MG63 (cell line): ENCODE measurements at regions not wholly inside any gene's neighbourhood (a gene's known extent, or its start where the extent isn't known, plus 50 kb on each side); places are given as distances from the start of the nearest gene placed in this dataset.
"Not testable (repeated sequence)": the region's sequence is repeated elsewhere in the genome, so short reads cannot be mapped to it uniquely, and the experiment has no call there.

ENCODE experiments used
- DNase-seq: peaks from one replicate; pipeline ENCODE4 v3.0.0-alpha.2; 2020
- H3K27me3 ChIP-seq: fragments of 250-450 bp; sonication (Bioruptor Pico); 2 replicates; pipeline ENCODE4 v1.5.1; 2020; ENCODE audit warnings: mild to moderate bottlenecking, moderate library complexity
- H3K36me3 ChIP-seq: fragments of 250-450 bp; sonication (Bioruptor Pico); 2 replicates; pipeline ENCODE4 v1.5.1; 2020; ENCODE audit warnings: mild to moderate bottlenecking, moderate library complexity
- H3K4me3 ChIP-seq: fragments of 250-450 bp; sonication (Bioruptor Pico); 2 replicates; pipeline ENCODE4 v1.5.1; 2020; ENCODE audit warnings: mild to moderate bottlenecking, moderate library complexity
- H3K9me3 ChIP-seq: fragments of 250-450 bp; sonication (Bioruptor Pico); 2 replicates; pipeline ENCODE4 v1.5.1; 2020; ENCODE audit warnings: mild to moderate bottlenecking, moderate library complexity

DNA sequence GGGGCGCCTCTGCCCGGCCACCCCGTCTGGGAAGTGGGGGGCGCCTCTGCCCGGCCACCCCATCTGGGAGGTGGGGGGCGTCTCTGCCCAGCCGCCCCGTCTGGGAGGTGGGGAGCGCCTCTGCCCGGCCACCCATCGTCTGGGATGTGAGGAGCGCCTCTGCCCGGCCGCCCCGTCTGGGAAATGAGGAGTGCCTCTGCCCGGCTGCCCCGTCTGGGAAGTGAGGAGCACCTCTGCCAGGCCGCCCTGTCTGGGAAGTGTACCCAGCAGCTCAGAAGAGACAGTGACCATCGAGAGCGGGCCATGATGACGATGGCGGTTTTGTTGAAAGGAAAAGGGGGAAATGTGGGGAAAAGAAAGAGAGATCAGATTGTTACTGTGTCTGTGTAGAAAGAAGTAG is 249.2 kb upstream of the USP15 start:
- H3K27me3 ChIP-seq, H3K36me3 ChIP-seq, DNase-seq, H3K4me3 ChIP-seq, H3K9me3 ChIP-seq: not testable (repeated sequence)

DNA sequence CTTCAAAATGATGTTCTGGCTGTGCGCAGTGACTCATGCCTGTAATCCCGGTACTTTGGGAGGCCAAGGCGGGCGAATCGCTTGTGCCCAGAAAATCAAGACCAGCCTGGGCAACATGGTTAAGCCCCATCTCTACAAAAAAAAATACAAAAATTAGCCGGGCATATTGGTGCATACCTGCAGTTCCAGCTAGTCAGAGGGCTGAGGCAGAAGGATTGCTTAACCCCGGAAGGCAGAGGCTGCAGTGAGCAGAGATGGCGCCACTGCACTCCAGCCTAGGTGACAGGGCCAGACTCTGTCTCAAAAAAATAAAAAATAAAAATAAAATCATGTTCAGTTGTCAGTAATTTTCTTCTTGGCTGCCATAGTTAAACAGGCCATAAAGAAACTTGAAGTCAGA is 245.9 kb upstream of the USP15 start:
- Histone ChIP-seq H3K27me3 (no peaks in the 10 kb centered on the region), H3K9me3 (no peaks in the 10 kb centered on the region), H3K4me3 (no peak overlapping the region), H3K36me3 (no peaks in the 10 kb centered on the region)
- no peak for DNase-seq

DNA sequence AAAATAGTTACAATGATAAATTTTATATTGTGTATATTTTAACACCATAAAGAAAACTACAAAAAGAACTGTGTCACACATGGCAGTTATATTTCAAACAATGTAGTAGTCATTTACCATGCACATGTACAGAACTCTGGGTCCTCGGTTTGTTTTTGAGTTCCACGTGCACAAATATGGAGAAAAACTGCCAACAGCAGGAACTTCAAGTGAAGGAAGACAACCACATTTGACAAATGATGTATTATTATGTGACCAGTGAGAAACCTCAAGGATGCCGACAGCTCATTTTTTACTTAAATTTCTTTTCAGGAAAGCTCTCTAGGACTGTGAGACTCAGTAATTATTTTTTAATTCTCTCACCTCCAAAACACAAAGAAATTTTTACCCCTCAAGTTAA is 244.2 kb upstream of the USP15 start:
- DNase-seq, result no peak
- no peak overlapping the region for H3K4me3 ChIP-seq
- H3K9me3 ChIP-seq, result no peaks in the 10 kb centered on the region
- H3K27me3 ChIP-seq, result no peaks in the 10 kb centered on the region
- H3K36me3 ChIP-seq, result no peaks in the 10 kb centered on the region

DNA sequence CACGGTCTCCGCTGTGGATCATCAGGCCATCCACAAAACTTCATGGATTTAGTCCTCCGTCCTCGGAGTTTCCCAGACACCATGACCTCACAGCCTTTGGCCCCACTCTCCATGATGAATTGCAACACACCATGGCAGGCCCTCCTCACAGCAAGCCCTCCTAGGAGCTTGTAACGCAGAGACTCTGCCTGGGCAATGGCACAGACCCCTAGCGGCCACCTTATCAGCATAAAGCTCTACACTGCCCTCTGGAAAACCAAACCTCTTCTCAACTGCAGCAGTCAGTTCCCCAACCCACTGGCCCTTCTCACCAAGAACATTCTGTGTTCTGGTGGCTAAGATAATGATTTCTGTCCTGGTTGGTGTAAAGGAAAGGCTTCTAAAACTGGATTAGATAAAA is 238.4 kb upstream of the USP15 start:
- Histone ChIP-seq H3K9me3 (no peaks in the 10 kb centered on the region), H3K36me3 (no peaks in the 10 kb centered on the region), H3K27me3 (no peaks in the 10 kb centered on the region), H3K4me3 (no peak overlapping the region)
- no peak for DNase-seq

DNA sequence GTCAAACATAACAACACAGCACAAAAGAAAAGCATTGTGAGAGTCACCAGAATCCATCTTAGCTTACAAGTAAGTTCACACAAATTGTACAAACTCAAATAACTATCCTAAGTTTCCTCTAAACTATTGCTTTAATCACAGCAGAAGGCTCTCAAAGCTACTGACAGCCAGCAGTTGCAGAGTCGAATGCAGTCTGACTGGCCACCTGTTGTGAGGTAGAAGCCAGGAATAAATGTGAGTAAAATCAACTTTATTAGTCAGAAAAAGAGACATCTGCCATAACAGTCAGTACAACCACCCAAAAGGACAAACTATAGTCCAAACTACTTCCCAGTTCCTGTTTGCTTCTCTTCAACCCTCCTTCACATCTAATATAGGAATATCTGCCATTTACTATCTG is 231.7 kb upstream of the USP15 start:
- DNase-seq, result no peak
- Histone ChIP-seq H3K27me3 (no peaks in the 10 kb centered on the region), H3K36me3 (no peaks in the 10 kb centered on the region), H3K4me3 (no peak overlapping the region), H3K9me3 (no peaks in the 10 kb centered on the region)

DNA sequence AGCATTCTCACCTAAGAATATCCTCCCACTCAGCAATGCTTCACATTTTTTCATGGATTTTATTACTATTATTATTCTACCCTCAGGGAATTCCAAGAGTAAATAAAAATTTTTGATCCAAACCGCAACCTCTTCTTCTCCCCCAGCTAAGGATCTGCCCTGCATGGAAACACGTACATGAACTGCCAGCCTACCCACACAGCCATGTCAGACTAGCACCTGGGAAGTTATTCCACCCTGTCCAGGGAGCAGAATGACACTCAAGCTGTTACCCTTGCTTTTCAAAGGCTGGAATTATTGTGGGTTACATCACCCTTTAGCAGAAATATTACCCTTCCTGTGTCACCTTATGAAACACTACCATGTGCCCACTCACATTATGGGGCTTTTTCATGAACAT is 227.3 kb upstream of the USP15 start:
- DNase-seq, result no peak
- no peak overlapping the region for H3K4me3 ChIP-seq
- H3K9me3 ChIP-seq, result no peaks in the 10 kb centered on the region
- H3K27me3 ChIP-seq, result no peaks in the 10 kb centered on the region
- H3K36me3 ChIP-seq, result no peaks in the 10 kb centered on the region

DNA sequence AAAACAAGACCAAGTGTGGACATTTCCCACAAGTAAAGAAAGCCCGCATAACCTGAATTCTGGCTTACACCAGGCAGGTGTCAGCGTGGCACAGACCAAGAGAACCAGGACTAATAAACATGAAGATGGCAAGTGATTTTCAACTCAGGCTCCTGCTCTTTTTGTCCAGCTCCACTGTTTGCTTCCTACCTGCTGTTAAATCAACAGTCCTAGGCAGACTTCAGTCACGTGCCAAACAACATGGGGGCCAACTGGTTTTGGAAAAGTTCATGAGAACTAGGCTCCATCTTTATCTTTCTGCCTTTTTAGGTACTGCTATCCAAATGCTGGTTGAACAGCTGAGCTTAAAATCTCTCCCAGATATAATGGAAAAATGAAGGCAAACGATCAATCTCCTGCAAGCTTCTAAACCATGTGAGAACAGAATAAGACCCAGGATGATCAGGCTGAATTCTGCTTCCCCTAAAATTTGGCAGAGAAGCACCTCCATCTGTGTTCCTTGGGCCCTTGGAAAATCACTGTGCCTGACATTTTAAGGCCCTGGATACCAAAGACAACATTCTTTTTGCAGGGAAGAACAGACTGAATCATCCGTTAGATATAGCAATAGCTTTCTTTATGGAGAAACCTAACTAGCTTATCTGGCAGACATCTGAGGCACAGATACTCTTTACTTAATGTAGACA is 215.6 kb upstream of the USP15 start:
- no peaks in the 10 kb centered on the region for H3K9me3 ChIP-seq
- H3K36me3 ChIP-seq, result no peaks in the 10 kb centered on the region

DNA sequence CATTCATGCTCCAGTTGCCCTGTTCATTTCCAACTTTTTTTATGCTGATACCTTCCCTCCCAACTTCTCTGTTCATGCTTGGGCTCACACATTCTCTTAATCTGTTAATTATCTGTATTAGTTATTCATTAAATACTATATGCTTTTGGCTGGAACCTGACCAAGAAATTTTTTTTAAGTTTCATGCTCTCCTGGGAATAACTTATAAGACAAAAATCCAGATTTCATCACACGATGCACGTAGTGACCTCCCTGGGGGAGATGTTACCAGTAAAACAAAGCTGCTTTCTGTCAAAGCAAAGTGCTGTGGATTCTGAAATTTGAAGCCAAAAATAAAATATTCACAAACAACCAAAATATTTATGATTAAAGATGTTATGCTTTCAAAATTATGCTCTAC is 215.0 kb upstream of the USP15 start:
- no peak for DNase-seq

More for the DNA sequence above, 215.6 kb upstream of the USP15 start:
- Histone ChIP-seq H3K4me3 (no peak overlapping the region), H3K27me3 (no peaks in the 10 kb centered on the region)
- DNase-seq, result no peak

DNA sequence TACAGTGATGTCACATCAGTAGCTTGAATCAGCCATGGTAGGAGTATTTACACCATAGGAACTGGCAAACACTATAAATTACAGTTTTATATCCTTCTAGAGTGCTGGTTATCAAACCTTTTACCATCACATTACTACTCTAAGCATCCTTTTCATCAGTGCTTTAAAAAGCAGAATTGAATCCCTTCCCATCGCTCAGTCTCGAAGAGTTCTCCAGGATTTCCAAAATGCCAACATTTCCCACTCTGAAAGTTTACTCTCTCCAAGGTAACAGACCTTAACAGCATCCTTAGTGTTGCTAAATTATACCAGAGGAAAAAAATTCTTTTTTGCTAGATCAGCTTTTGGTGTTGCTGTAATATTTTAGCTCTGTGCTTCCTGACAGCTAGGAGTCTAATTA is 209.4 kb upstream of the USP15 start:
- DNase-seq, result no peak
- H3K36me3 ChIP-seq, result no peaks in the 10 kb centered on the region
- no peak overlapping the region for H3K4me3 ChIP-seq
- H3K27me3 ChIP-seq, result no peaks in the 10 kb centered on the region
- H3K9me3 ChIP-seq, result no peaks in the 10 kb centered on the region

More for the DNA sequence above, 215.0 kb upstream of the USP15 start:
- Histone ChIP-seq H3K9me3 (no peaks in the 10 kb centered on the region), H3K4me3 (no peak overlapping the region), H3K27me3 (no peaks in the 10 kb centered on the region), H3K36me3 (no peaks in the 10 kb centered on the region)

DNA sequence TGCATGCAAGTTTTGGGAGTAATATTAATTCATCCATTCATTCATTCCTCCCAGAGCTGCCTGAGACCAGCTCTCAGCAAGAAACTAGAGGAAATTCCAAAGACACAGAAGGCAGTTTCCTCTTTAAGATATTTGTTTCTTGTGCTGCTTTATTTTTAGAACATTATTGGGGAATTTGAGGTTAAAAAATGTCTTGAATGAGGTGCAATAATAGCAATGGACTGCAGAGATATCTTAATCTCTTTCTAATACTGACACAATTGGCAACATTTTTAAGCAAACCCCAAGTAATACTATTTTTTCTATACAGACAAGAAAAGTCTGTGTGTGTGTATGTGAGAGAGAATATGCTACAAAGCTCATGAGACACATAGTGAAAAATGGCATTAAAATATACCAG is 190.2 kb upstream of the USP15 start:
- Histone ChIP-seq H3K36me3 (no peaks in the 10 kb centered on the region), H3K4me3 (no peak overlapping the region), H3K9me3 (no peaks in the 10 kb centered on the region), H3K27me3 (no peaks in the 10 kb centered on the region)
- no peak for DNase-seq

DNA sequence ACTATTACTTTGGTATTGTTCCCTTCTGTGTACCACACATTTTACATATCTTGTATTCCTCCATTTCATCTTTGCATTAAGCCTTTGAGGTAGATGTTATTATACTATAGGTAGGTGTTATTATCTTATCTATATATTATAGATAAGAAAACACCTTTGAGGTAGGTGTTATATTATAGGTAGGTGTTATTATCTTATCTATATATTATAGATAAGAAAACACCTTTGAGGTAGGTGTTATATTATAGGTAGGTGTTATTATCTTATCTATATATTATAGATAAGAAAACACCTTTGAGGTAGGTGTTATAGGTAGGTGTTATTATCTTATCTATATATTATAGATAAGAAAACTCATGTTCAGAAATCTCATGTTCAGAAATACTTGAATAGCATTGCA is 187.0 kb upstream of the USP15 start:
- not testable (repeated sequence) for DNase-seq, H3K4me3 ChIP-seq

DNA sequence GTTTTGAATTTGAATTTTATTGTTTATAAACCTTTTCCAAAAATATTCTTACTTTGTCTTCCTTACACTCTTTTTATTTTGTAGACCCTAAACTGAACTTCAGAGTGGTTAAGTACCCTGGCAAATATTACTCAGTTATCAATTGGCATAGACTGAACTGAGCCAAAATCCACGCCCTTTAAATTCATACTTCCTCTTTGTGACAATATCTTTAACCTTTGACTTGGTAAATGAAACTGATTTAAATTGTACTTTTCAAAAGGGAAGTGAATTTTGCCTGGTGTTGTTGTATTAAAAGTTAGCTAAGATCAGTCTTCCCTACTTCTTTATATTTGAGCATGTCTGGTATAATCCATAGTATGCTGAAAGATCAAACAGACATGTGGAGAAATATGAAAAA is 184.3 kb upstream of the USP15 start:
- Histone ChIP-seq H3K36me3 (no peaks in the 10 kb centered on the region), H3K9me3 (no peaks in the 10 kb centered on the region), H3K4me3 (no peak overlapping the region), H3K27me3 (no peaks in the 10 kb centered on the region)
- no peak for DNase-seq

More for the DNA sequence above, 187.0 kb upstream of the USP15 start:
- not testable (repeated sequence) for H3K9me3 ChIP-seq, H3K36me3 ChIP-seq, H3K27me3 ChIP-seq

DNA sequence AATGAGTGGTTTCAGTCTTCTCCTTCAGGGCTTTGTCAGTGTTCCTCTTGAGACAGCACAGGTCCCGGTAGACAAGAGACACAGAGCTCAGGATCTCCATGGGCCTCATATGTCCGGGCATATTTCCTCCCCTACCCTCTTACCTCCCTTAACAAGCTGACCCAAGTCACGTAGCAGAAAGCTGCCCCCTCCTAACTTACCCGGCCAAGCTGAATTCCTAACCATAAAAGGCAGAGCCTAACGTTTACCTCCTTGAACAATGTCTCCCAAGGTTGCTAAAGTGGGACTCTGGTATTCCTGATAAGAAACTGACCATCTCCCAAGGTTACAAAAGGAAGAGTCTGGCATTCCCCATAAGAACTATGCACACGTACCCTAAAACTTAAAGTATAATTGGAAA is 182.2 kb upstream of the USP15 start:
- no peaks in the 10 kb centered on the region for H3K9me3 ChIP-seq
- H3K36me3 ChIP-seq, result no peaks in the 10 kb centered on the region
- no peak overlapping the region for H3K4me3 ChIP-seq
- H3K27me3 ChIP-seq, result no peaks in the 10 kb centered on the region
- no peak for DNase-seq

DNA sequence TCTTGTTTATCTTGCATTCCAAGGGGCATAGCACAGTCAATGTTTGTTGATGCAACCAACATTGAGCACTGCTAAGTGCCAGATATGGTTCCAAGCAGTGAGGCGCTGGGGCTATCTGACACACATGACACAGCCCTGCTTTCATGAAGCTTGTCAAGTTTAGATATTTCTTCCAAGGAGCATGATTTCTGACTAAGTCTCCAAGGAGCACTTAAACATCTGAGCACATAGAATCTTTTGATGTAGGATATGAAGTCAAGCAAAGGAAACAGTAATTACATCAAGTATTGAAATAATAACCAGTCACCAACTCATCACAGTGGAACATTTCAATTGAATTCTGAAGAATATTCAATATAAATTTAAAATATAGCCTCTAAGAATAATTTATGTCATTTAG is 177.8 kb upstream of the USP15 start:
- H3K36me3 ChIP-seq, result no peaks in the 10 kb centered on the region
- no peaks in the 10 kb centered on the region for H3K9me3 ChIP-seq
- H3K4me3 ChIP-seq, result no peak overlapping the region
- DNase-seq, result no peak
- no peaks in the 10 kb centered on the region for H3K27me3 ChIP-seq

DNA sequence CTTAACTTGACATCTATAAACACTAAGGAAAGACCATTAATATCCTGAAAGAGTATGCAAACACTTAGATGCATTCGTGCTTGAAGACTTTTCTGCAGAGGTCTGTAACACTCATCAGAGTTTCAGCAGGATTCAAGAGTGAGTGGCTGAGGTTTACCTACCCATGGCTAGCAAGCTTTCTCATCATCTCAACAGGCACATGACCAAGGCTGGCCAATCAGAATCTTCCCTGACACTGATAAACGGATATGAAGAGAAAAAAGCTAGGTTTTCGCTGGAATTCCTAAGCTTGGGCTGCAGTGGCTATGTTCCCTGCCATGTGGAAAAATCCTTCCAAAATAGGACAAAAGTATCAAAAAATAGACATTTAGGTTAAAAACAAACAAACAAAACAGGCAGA is 162.1 kb upstream of the USP15 start:
- no peaks in the 10 kb centered on the region for H3K9me3 ChIP-seq
- no peak for DNase-seq
- H3K4me3 ChIP-seq, result no peak overlapping the region
- H3K27me3 ChIP-seq, result no peaks in the 10 kb centered on the region
- no peaks in the 10 kb centered on the region for H3K36me3 ChIP-seq

DNA sequence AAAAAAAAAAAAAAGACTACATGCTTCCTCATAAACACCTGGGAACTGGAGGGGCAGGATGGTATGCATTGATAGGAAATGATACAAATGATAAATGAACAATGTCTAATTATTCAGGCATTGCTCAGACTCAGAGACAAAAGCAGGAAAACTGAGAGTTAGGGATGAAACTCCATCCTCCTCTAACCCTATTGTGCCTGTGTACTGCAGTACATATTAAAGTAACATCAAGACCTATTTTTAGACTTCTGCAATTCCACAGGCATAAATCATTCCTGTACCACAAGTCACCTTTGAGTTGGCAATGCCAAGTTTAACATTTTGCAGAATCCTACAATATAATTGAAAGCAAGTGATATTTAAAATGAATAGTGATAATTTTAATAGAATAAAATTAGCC is 156.5 kb upstream of the USP15 start:
- H3K36me3 ChIP-seq, result no peaks in the 10 kb centered on the region
- no peak for DNase-seq
- no peaks in the 10 kb centered on the region for H3K27me3 ChIP-seq
- no peaks in the 10 kb centered on the region for H3K9me3 ChIP-seq
- no peak overlapping the region for H3K4me3 ChIP-seq

DNA sequence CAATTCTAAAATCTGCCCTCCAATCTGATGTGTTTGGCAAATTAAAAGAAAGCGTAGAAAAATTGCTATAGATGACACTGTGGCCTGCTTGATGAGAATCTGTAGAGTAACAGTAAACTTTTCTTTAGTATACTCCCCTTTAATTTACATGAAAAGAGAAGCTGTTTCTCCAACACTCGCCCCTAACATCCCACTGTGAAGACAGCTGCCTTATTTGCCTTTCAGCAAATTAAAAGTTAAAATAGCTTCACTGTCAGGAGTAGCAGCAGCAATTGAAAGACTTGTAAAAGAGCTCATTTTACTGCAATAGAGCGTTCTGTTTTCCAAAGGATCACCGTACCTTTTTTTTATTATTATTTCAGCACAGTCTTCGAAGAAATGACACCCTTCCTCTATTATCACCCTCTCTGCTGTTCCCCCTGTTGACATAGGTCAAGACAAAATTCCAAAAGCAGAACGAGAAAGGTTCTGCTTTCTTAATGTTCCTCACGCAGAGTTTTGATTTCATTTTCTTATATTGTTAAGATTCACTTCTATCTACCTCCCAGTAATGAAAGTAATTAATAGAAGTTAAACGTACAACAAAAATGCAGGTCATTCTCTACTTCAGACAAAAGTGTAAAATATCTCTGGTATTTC is 153.5 kb upstream of the USP15 start:
- no peaks in the 10 kb centered on the region for H3K27me3 ChIP-seq
- no peak for DNase-seq
- no peaks in the 10 kb centered on the region for H3K9me3 ChIP-seq
- no peaks in the 10 kb centered on the region for H3K36me3 ChIP-seq
- no peak overlapping the region for H3K4me3 ChIP-seq

DNA sequence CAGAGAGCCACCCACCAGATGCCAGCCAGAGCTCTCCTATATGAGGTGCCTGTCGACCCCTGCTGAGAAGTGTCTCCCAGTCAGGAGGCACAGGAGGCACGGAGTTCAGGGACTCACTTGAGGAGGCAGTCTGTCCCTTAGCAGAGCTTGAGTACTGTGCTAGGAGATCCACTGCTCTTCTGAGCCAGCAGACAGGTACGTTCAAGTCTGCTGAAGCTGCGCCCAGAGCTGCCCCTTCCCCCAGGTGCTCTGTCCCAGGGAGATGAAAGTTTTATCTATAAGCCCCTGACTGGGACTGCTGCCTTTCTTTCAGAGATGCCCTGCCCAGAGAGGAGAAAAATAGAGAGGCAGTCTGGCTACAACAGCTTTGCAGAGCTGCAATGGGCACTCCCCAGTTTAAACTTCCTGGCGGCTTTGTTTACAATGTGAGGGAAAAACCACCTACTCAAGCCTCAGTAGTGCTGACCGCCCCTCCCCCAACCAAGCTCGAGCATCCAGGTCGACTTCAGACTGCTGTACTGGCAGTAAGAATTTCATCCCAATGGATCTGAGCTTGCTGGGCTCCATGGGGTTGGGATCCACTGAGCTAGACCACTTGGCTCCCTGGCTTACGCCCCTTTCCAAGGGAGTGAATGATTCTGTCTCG is 146.7 kb upstream of the USP15 start:
- DNase-seq, result no peak
- no peaks in the 10 kb centered on the region for H3K9me3 ChIP-seq
- H3K4me3 ChIP-seq, result no peak overlapping the region
- no peaks in the 10 kb centered on the region for H3K36me3 ChIP-seq
- H3K27me3 ChIP-seq, result no peaks in the 10 kb centered on the region
